ENCODE measurements at regions not wholly inside any gene's neighbourhood (a gene's known extent, or its start where the extent isn't known, plus 50 kb on each side); places are given as distances from the start of the nearest gene placed in this dataset.

DNA sequence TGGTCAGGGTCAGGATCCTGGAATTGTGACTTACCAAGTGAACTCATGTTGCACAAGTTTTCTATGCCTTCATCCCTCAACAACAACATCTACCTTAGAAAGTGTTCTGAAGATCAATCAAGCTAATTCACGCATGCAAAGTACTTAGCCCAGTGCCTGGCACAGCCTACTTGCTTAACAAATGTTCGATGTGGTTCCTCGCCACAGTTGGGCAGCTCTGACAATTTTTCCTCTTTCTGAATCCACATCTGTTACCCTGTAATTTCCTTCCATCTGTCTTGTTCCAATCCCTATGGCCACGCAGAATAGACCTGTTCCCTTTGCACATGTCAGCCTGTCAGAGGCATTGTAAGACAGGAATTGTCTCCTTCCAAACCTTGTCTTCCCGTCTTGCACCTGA, 1415.2 kb downstream of the TBC1D22A start:
- TF ChIP-seq CTCF (tag by site-specific recombination; IDR thresholded peaks at IDR 0.05) (no peak), TRIM28 (IDR thresholded peaks at IDR 0.05; ENCODE audit: borderline replicate concordance, low read length) (no peak), ZBTB21 (tag by site-specific recombination; IDR thresholded peaks at IDR 0.05) (no peak), ZNF2 (tag by site-specific recombination; IDR thresholded peaks at IDR 0.05) (no peak), ZNF280D (tag by site-specific recombination; IDR thresholded peaks at IDR 0.05) (no peak), ATF2 (tag by site-specific recombination; IDR thresholded peaks at IDR 0.05; ENCODE audit: low read depth) (no peak), PBX3 (CRISPR knock-in tag; IDR thresholded peaks at IDR 0.05) (no peak), ZNF530 (tag by site-specific recombination; IDR thresholded peaks at IDR 0.05; ENCODE audit: low read depth) (no peak), GLIS1 (tag by site-specific recombination; IDR thresholded peaks at IDR 0.05) (no peak), ZNF596 (tag by site-specific recombination; IDR thresholded peaks at IDR 0.05) (no peak), MYNN (tag by site-specific recombination; IDR thresholded peaks at IDR 0.05; ENCODE audit: borderline replicate concordance) (no peak), ZNF138 (tag by site-specific recombination; IDR thresholded peaks at IDR 0.05; ENCODE audit: borderline replicate concordance) (no peak)
